ENCODE measurements at regions not wholly inside any gene's neighbourhood (a gene's known extent, or its start where the extent isn't known, plus 50 kb on each side); places are given as distances from the start of the nearest gene placed in this dataset.

DNA sequence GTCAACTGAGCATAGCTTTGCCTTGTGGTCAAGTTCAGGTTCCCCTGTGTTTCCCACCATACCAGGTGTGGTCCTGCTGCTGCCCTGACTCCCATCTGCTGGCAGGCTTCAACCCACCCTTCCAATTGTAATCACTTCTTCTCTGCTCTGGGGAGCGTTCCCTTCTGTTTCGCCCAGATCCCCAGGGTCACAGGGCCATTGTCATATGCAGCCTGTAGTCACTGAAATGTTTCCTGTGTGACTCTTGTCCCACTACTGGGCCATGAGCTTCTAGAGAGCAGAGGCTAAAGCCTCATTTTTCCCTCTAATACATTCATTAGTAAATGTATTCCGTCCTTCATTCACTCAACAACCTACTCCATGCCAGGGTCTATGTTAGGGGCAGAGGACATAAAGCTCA lies 75.0 kb upstream of the LAPTM4A start:
- no peak overlapping the region for H3K4me3 ChIP-seq
- no peak for DNase-seq (ENCODE audit: low spot score)
- no peak overlapping the region for H3K27ac ChIP-seq
- TF ChIP-seq, protein P1, sequence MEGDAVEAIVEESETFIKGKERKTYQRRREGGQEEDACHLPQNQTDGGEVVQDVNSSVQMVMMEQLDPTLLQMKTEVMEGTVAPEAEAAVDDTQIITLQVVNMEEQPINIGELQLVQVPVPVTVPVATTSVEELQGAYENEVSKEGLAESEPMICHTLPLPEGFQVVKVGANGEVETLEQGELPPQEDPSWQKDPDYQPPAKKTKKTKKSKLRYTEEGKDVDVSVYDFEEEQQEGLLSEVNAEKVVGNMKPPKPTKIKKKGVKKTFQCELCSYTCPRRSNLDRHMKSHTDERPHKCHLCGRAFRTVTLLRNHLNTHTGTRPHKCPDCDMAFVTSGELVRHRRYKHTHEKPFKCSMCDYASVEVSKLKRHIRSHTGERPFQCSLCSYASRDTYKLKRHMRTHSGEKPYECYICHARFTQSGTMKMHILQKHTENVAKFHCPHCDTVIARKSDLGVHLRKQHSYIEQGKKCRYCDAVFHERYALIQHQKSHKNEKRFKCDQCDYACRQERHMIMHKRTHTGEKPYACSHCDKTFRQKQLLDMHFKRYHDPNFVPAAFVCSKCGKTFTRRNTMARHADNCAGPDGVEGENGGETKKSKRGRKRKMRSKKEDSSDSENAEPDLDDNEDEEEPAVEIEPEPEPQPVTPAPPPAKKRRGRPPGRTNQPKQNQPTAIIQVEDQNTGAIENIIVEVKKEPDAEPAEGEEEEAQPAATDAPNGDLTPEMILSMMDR (IDR thresholded peaks at IDR 0.05) = no peak

DNA sequence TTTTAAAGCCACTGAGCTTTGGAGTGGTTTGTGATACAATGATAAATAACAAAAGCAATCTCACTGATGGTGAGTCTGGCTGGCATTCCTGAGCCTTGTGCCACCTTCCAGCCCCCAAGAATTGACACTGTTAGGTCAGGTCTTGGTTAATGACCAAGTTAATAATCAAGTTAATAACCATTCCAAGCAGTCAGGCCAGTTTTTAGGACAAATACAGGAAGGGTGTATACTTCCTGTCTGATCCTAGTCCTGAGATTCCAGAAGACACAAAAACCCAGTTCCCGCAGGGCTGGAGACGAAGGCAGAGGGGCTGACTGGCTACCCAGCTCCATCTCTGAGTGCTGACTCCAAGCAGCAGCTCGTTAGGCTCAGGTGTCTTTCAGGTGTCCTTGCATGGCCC lies 74.6 kb upstream of the LAPTM4A start:
- Histone ChIP-seq H3K27ac (no peak overlapping the region), H3K4me3 (no peak overlapping the region)
- DNase-seq (ENCODE audit: low spot score) = no peak
- TF ChIP-seq, protein P1 (IDR thresholded peaks at IDR 0.05) = no peak

DNA sequence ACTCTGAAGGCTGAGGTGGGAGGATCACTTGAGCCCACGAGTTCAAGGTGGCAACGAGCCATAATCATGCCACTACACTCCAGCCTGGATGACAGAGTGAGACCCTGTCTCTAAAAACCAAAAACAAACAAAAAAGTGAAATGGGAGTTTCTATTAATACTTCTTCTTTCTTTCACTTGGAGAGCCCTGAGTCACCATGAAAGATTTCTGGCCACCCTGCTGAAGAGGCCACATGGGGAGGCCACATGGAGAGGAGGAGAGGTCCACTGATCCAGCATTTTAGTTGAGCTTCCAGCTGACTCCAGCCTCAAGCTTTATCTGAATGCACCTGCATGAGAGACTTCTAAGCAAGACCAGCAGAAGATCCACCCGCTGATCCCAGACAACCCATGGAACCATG lies 74.2 kb upstream of the LAPTM4A start:
- no peak overlapping the region for H3K27ac ChIP-seq
- TF ChIP-seq, protein P1 (IDR thresholded peaks at IDR 0.05) = no peak
- H3K4me3 ChIP-seq = no peak overlapping the region
- DNase-seq (ENCODE audit: low spot score) = no peak

DNA sequence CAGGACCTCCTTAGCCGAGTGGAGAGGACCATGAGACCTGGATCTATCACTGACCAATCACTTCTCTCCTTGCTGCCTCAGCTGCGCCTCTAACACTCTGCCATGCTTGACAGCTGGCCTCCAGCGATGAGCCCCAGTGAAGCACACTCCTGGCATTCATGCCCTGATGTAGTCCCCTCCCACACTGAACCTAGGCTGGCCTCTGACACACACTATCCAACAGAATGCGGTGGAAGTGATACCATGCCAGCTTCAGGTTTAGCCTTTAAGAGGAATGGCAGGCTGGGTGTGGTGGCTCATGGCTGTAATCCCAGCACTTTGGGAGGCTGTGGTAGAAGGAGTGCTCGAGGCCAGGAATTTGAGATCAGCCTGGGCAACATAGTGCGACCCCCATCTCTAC lies 73.7 kb upstream of the LAPTM4A start:
- TF ChIP-seq, protein P1 (IDR thresholded peaks at IDR 0.05) = no peak
- DNase-seq (ENCODE audit: low spot score) = no peak

DNA sequence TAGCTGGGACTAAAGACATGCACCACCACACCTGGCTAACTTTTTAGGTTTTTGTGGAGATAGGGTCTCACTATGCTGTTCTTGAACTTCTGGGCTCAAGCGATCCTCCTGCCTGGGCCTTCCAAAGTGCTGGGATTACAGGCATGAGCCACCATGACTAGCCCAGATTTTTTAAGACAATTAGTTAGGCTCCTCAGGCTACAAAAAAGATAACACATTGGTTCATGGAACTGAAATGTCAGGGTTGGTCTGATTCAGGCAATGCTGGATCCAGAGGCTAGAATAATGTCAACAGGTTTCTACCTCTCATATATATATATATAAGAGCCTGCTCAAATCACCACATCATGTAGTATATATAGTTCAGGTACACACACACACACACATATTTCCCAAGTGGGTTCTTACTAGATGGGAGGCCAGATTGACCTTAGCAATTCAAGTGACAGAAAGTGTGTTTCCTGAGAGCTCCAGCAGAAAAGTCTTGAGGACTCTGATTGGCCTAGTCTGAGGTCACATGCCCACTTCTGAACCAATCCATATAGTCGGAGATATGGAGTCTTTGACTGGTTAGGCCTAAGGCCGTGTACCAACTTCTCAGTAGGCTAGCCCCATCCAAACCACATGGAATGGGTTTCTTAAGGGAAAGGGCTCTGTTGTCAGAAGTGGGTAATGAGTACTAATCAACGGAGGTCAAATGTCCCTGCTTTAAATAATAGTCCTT lies 72.6 kb upstream of the LAPTM4A start:
- no peak for DNase-seq (ENCODE audit: low spot score)
- Histone ChIP-seq H3K4me3 (no peak overlapping the region), H3K27ac (no peak overlapping the region)
- TF ChIP-seq, protein P1 (IDR thresholded peaks at IDR 0.05) = no peak

More for the DNA sequence above, 73.7 kb upstream of the LAPTM4A start:
- Histone ChIP-seq H3K4me3 (no peak overlapping the region), H3K27ac (no peak overlapping the region)

DNA sequence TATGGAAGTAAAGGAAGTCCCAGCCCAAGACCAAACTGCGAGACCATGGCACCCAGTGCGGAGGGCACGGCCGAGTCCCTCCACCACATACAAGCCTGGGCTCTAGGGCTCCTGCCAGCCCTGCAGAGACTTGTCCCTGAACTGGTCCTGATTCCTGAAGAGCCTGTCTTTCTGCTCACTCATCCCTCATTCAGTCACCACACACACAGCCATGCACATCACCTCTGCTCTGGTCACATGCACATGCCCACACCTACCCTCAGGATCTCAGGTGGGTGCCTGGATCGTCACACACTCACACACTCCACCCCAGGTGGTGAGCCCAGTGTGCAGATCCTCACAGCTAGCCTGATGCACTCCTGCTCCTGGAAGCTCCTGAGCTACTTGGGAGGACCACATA lies 71.4 kb upstream of the LAPTM4A start:
- H3K27ac ChIP-seq = no peak overlapping the region
- TF ChIP-seq, protein P1 (IDR thresholded peaks at IDR 0.05) = no peak
- no peak for DNase-seq (ENCODE audit: low spot score)

More for the DNA sequence above, 71.4 kb upstream of the LAPTM4A start:
- H3K4me3 ChIP-seq = no peak overlapping the region

All from coronary artery (tissue), 2 donors.